HepG2 (cell line): ENCODE measurements at regions not wholly inside any gene's neighbourhood (a gene's known extent, or its start where the extent isn't known, plus 50 kb on each side); places are given as distances from the start of the nearest gene placed in this dataset.

ENCODE experiments used
- ARNT2 ChIP-seq: sonication (generic); formaldehyde crosslinking; IDR thresholded peaks from 2 replicates; pipeline ENCODE4 v1.8.0; 2022; ENCODE audit warnings: mild to moderate bottlenecking, low read depth, missing genetic modification reagents, moderate library complexity
- CTCF ChIP-seq: sonication (generic); formaldehyde crosslinking; IDR thresholded peaks from 2 replicates; pipeline ENCODE4 v1.5.0; 2020; ENCODE audit warnings: mild to moderate bottlenecking, missing genetic modification reagents, moderate library complexity
- SIN3A ChIP-seq: IDR thresholded peaks from 2 replicates; pipeline ENCODE4 v1.6.1; 2011; ENCODE audit warnings: low read depth, mild to moderate bottlenecking, control low read depth, low read length, borderline replicate concordance
- TAF1 ChIP-seq: sonication (generic); formaldehyde crosslinking; IDR thresholded peaks from 2 replicates; pipeline ENCODE4 v1.4.0; 2020; ENCODE audit warnings: missing genetic modification reagents
- TCF7L2 ChIP-seq: IDR thresholded peaks from 2 replicates; pipeline ENCODE4 v1.6.1; 2011; ENCODE audit warnings: mild to moderate bottlenecking, low read depth, low read length, moderate library complexity
- YY1 ChIP-seq: IDR thresholded peaks from 2 replicates; pipeline ENCODE4 v1.6.1; 2011; ENCODE audit warnings: low read length, low read depth, moderate library complexity, mild to moderate bottlenecking; ENCODE audit not compliant: insufficient read depth, insufficient replicate concordance
- ZNF382 ChIP-seq: sonication (generic); formaldehyde crosslinking; IDR thresholded peaks from 2 replicates; pipeline ENCODE4 v1.5.0; 2020; ENCODE audit warnings: missing genetic modification reagents, mild to moderate bottlenecking, borderline replicate concordance
- ZNF431 ChIP-seq: sonication (generic); formaldehyde crosslinking; IDR thresholded peaks from 2 replicates; pipeline ENCODE4 v1.9.0; 2022; ENCODE audit warnings: missing genetic modification reagents, low read depth, mild to moderate bottlenecking, borderline replicate concordance

GRCh38 chr3:107128946-107129345 is 248.3 kb upstream of the CCDC54 start:
- TF ChIP-seq ARNT2 (CRISPR knock-in tag) = no peak
- TF ChIP-seq TCF7L2 = no peak
- TF ChIP-seq ZNF431 (CRISPR knock-in tag) = no peak
- no peak for TF ChIP-seq YY1
- TF ChIP-seq SIN3A = no peak
- TF ChIP-seq CTCF = no peak
- TF ChIP-seq TAF1 (CRISPR knock-in tag) = no peak
- no peak for TF ChIP-seq ZNF382 (CRISPR knock-in tag)
